SK-N-MC (cell line): ENCODE measurements at regions not wholly inside any gene's neighbourhood (a gene's known extent, or its start where the extent isn't known, plus 50 kb on each side); places are given as distances from the start of the nearest gene placed in this dataset.

ENCODE experiments used
- EZH2 ChIP-seq: fragments of 200-600 bp; sonication (generic); IDR thresholded peaks from one replicate; pipeline ENCODE4 v1.6.1; 2017; ENCODE audit warnings: antibody characterized with exemption
- POLR2AphosphoS5 ChIP-seq: IDR thresholded peaks from 2 replicates; pipeline ENCODE4 v1.6.1; 2012; ENCODE audit warnings: mild to moderate bottlenecking, low read depth, low read length, borderline replicate concordance

DNA sequence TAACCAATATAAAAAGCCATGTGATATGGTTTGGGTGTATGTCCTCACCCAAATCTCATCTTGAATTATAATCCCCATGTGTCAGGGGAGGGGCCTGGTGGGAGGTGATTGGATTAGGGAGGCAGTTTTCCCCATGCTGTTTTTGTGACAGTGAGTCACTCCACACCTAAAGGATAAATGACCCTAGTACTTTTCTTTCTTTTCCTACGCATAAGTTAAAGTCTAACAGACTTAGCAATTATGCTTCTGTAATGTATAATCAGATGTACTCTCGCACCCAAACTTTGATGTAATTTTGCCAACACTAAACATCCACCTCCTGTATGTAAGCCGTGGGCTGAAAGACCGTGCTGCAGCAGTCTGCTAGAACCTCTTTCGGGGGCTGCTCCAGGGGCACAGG is 97.2 kb upstream of the DSEL start:
- TF ChIP-seq EZH2 (no peak), POLR2AphosphoS5 (no peak)
